Upper lobe of right lung (tissue), 1 donor: ENCODE measurements at regions not wholly inside any gene's neighbourhood (a gene's known extent, or its start where the extent isn't known, plus 50 kb on each side); places are given as distances from the start of the nearest gene placed in this dataset.
A peak's percentile ranks its signal among the peaks of the same experiment; 100 is the strongest.

Experiments
- ATAC-seq: fragments of 200-7000 bp; cut with Tn5 transposase; one replicate; pipeline ENCODE4 v1.9.1; 2020; ENCODE audit warnings: mild to moderate bottlenecking, moderate library complexity
- DNase-seq: peaks from one replicate; pipeline ENCODE4 v3.0.0-alpha.2; 2020
- H3K27ac ChIP-seq: fragments of 200-600 bp; one replicate; pipeline ENCODE4 v1.8.0; 2022
- H3K27me3 ChIP-seq: fragments of 200-600 bp; one replicate; pipeline ENCODE4 v1.8.0; 2022; ENCODE audit warnings: mild to moderate bottlenecking
- H3K36me3 ChIP-seq: fragments of 200-600 bp; one replicate; pipeline ENCODE4 v1.8.0; 2022
- H3K4me1 ChIP-seq: fragments of 200-600 bp; one replicate; pipeline ENCODE4 v1.8.0; 2022
- H3K4me3 ChIP-seq: fragments of 200-600 bp; one replicate; pipeline ENCODE4 v1.8.0; 2022; ENCODE audit warnings: mild to moderate bottlenecking
- H3K9me3 ChIP-seq: fragments of 200-600 bp; one replicate; pipeline ENCODE4 v1.8.0; 2022
- intact Hi-C: fragments of 100-400 bp; cut with DNase I; formaldehyde crosslinking; loops from one replicate; pipeline ENCODE4 v1.11.0; 2022
- TF ChIP-seq, protein P1 (sequence below): fragments of 200-600 bp; IDR thresholded peaks from one replicate; pipeline ENCODE4 v1.8.0; 2022; ENCODE audit warnings: antibody characterized with exemption
- donor health status: DM: no; HTN: yes; CAD: no; lungs with severe emphysema.

- Histone ChIP-seq H3K36me3 (no peaks in the 10 kb centered on the region), H3K4me1 (no peaks in the 10 kb centered on the region), H3K27me3 (no peaks in the 10 kb centered on the region), H3K9me3 (no peaks in the 10 kb centered on the region), H3K27ac (no peak overlapping the region), H3K4me3 (no peak overlapping the region)
- ATAC-seq (no peak), DNase-seq (no peak)
- TF ChIP-seq, protein P1, sequence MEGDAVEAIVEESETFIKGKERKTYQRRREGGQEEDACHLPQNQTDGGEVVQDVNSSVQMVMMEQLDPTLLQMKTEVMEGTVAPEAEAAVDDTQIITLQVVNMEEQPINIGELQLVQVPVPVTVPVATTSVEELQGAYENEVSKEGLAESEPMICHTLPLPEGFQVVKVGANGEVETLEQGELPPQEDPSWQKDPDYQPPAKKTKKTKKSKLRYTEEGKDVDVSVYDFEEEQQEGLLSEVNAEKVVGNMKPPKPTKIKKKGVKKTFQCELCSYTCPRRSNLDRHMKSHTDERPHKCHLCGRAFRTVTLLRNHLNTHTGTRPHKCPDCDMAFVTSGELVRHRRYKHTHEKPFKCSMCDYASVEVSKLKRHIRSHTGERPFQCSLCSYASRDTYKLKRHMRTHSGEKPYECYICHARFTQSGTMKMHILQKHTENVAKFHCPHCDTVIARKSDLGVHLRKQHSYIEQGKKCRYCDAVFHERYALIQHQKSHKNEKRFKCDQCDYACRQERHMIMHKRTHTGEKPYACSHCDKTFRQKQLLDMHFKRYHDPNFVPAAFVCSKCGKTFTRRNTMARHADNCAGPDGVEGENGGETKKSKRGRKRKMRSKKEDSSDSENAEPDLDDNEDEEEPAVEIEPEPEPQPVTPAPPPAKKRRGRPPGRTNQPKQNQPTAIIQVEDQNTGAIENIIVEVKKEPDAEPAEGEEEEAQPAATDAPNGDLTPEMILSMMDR: no peak
- intact Hi-C loops: no loop called here
Measured at GRCh38 chr13:104321756-104322155, 1255.5 kb upstream of the SLC10A2 start.

DNA sequence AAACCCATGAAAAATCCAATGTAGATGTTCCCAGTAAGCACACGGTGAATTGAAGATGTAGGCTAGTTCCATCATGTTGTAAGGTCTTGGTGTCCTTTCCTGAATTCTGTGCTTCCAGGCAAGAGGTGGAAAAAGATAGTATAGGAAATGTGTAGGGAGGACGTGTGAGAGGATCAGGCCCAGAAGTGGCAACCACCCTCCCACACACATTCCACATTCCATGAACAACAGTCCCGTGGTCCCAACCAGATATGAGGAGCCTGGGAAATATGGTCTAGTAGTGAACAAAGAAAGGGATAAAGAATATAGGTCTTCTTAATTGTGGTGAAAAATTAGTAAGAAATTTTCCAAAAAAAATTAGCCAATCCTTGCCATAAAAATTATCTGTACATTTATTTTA, 1254.2 kb upstream of the SLC10A2 start:
- Histone ChIP-seq H3K27me3 (no peaks in the 10 kb centered on the region), H3K36me3 (no peaks in the 10 kb centered on the region), H3K9me3 (no peaks in the 10 kb centered on the region), H3K4me1 (no peaks in the 10 kb centered on the region), H3K4me3 (no peak overlapping the region), H3K27ac (no peak overlapping the region)
- TF ChIP-seq, protein P1: no peak
- ATAC-seq (no peak), DNase-seq (no peak)
- intact Hi-C loops: no loop called here

DNA sequence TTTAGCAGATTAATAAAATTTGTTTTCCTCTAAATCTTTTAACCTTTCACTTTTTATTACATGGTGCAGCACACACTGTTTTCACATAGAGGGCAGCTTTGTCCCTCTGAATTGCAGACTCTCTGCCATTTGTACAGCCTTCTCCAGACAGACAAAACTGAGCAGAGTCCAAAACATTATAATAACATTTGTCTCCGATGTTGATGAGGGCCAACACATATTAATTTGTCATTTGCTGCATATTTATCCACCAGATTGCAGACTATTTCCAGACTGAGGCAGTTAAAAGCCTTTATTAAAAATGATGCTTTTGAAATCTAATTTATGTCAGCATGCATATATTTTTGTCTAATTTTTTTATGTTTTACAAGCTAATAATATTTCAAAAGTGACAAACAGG, 1251.9 kb upstream of the SLC10A2 start:
- H3K4me1 ChIP-seq: no peaks in the 10 kb centered on the region
- intact Hi-C loops: no loop called here
- no peak overlapping the region for H3K27ac ChIP-seq
- no peak for ATAC-seq
- no peaks in the 10 kb centered on the region for H3K36me3 ChIP-seq
- no peaks in the 10 kb centered on the region for H3K9me3 ChIP-seq
- H3K27me3 ChIP-seq: no peaks in the 10 kb centered on the region
- H3K4me3 ChIP-seq: no peak overlapping the region
- TF ChIP-seq, protein P1: no peak
- no peak for DNase-seq

DNA sequence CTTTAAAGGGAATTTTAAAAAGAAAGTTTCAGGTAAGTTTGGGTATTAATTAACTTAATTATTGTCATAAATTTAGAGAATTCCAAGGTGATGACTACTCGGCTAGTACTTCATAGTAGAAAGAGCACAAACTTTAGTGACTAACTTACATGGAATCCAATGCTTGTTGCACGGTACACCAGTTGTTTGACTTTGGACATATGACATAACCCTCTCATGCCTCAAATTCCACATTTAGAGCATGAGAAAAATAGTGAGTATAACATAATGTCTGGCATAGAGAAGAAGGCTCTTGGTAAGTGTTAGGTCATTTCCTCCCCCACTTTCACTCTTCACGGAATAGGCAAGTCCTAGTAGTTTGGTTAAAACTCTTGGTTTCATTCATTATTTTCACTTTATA, 1249.4 kb upstream of the SLC10A2 start:
- no peaks in the 10 kb centered on the region for H3K9me3 ChIP-seq
- intact Hi-C loops: no loop called here
- H3K4me3 ChIP-seq: no peak overlapping the region
- no peak for DNase-seq
- H3K27ac ChIP-seq: no peak overlapping the region
- TF ChIP-seq, protein P1: no peak
- ATAC-seq: peak; percentile 35
- H3K4me1 ChIP-seq: no peaks in the 10 kb centered on the region
- H3K36me3 ChIP-seq: no peaks in the 10 kb centered on the region
- no peaks in the 10 kb centered on the region for H3K27me3 ChIP-seq

GRCh38 chr13:104314926-104315535, 1248.8 kb upstream of the SLC10A2 start:
- H3K4me1 ChIP-seq: no peaks in the 10 kb centered on the region
- H3K27ac ChIP-seq: no peak overlapping the region
- H3K9me3 ChIP-seq: no peaks in the 10 kb centered on the region
- no peak overlapping the region for H3K4me3 ChIP-seq
- no peak for DNase-seq
- no peaks in the 10 kb centered on the region for H3K27me3 ChIP-seq
- intact Hi-C loops: no loop called here
- no peak for ATAC-seq
- no peaks in the 10 kb centered on the region for H3K36me3 ChIP-seq
- TF ChIP-seq, protein P1: no peak

DNA sequence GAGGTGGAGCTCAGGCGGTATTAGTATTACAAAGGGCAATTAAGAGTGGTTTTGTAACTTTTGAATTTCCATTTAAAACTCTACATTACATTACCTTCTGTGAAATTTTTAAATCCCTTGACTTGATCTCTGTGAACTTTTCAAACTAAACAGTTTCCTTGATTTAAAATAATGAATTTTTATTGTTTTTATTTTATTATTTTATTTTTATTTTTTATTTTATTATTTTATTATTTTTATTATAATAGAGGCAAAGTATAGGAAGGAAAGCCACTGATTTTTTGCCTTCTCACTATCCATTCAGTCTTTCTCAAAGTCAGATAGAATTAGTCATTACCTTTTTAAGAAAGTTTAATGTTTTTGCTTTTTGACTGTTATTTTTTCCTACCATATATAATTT, 1248.1 kb upstream of the SLC10A2 start:
- TF ChIP-seq, protein P1: no peak
- Histone ChIP-seq H3K27me3 (no peaks in the 10 kb centered on the region), H3K9me3 (no peaks in the 10 kb centered on the region), H3K36me3 (no peaks in the 10 kb centered on the region), H3K4me1 (no peaks in the 10 kb centered on the region), H3K27ac (no peak overlapping the region), H3K4me3 (no peak overlapping the region)
- intact Hi-C loops: no loop called here
- no peak for DNase-seq
- no peak for ATAC-seq
